Hepatocyte (in vitro differentiated cells): ENCODE measurements at regions not wholly inside any gene's neighbourhood (a gene's known extent, or its start where the extent isn't known, plus 50 kb on each side); places are given as distances from the start of the nearest gene placed in this dataset.

Experiments
- DNase-seq: peaks from one replicate; pipeline ENCODE4 v3.0.0-alpha.2; 2016; ENCODE audit warnings: low spot score
- H2AFZ ChIP-seq: fragments of 200-600 bp; sonication (generic); 2 replicates; pipeline ENCODE4 v1.6.0; 2016; ENCODE audit warnings: antibody characterized with exemption, mild to moderate bottlenecking
- H3K27ac ChIP-seq: fragments of 200-600 bp; sonication (generic); 2 replicates; pipeline ENCODE4 v1.5.1; 2016; ENCODE audit warnings: mild to moderate bottlenecking
- H3K27me3 ChIP-seq: fragments of 200-600 bp; sonication (generic); 2 replicates; pipeline ENCODE4 v1.6.1; 2016
- H3K36me3 ChIP-seq: fragments of 200-600 bp; sonication (generic); replicated peaks from 2 replicates; pipeline ENCODE4 v1.5.1; 2016; ENCODE audit warnings: low read depth; ENCODE audit not compliant: insufficient read depth
- H3K4me1 ChIP-seq: fragments of 200-600 bp; sonication (generic); 2 replicates; pipeline ENCODE4 v1.5.1; 2016; ENCODE audit warnings: mild to moderate bottlenecking, moderate library complexity; ENCODE audit not compliant: insufficient read depth
- H3K4me2 ChIP-seq: fragments of 200-600 bp; sonication (generic); 2 replicates; pipeline ENCODE4 v1.6.0; 2016
- H3K4me3 ChIP-seq: fragments of 200-600 bp; sonication (generic); 2 replicates; pipeline ENCODE4 v1.5.1; 2016; ENCODE audit warnings: mild to moderate bottlenecking
- H3K79me2 ChIP-seq: fragments of 200-600 bp; sonication (generic); 2 replicates; pipeline ENCODE4 v1.6.0; 2017; ENCODE audit warnings: mild to moderate bottlenecking
- H3K9me2 ChIP-seq: fragments of 200-600 bp; sonication (generic); replicated peaks from 2 replicates; pipeline ENCODE4 v1.6.0; 2017; ENCODE audit warnings: mild to moderate bottlenecking; ENCODE audit not compliant: insufficient read depth
- H3K9me3 ChIP-seq: fragments of 200-600 bp; sonication (generic); 2 replicates; pipeline ENCODE4 v1.5.1; 2016; ENCODE audit warnings: low read depth, mild to moderate bottlenecking
- H4K20me1 ChIP-seq: fragments of 200-600 bp; sonication (generic); 2 replicates; pipeline ENCODE4 v1.6.0; 2016; ENCODE audit warnings: mild to moderate bottlenecking; ENCODE audit not compliant: insufficient read depth, poor library complexity, severe bottlenecking
- EZH2 ChIP-seq: fragments of 200-600 bp; sonication (generic); IDR thresholded peaks from 2 replicates; pipeline ENCODE4 v1.6.1; 2016; ENCODE audit warnings: antibody characterized with exemption, mild to moderate bottlenecking, borderline replicate concordance
- EZH2phosphoT487 ChIP-seq: fragments of 200-600 bp; sonication (generic); IDR thresholded peaks from one replicate; pipeline ENCODE4 v1.6.1; 2018; ENCODE audit warnings: antibody characterized with exemption, mild to moderate bottlenecking, low read depth, moderate library complexity; ENCODE audit not compliant: unreplicated experiment, severe bottlenecking
- WGBS: methylation state at CpG from one replicate; pipeline ENCODE4 v1.1.6; 2016; ENCODE audit warnings: low lambda C conversion rate; ENCODE audit errors: missing lambda C conversion rate; 5-methylcytosine and 5-hydroxymethylcytosine counted together
- TF ChIP-seq, protein P1 (sequence below): fragments of 200-600 bp; sonication (generic); IDR thresholded peaks from 2 replicates; pipeline ENCODE4 v1.5.1; 2016; ENCODE audit warnings: antibody characterized with exemption, mild to moderate bottlenecking; ENCODE audit not compliant: poor library complexity

DNA sequence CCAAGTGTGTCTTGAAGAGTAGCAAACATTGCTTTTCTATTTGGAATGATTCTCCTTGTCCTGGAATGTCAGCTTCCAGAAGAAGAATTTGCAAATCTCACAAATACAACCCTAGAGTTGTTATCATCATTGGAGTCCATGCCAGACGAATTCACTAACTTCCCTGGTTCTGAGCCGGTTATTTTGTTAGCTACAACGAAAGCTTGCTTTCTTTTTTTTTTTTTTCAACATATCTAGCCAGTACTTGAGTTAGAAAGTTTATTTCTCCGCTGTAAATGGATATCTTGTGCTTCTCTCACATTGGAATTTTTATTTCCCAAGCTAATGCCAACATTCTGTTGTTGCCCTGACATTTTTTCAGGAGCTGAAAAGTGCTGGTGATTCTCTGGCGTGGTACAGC is 138.1 kb upstream of the POM121L12 start:
- no peak overlapping the region for H2AFZ ChIP-seq
- H3K27ac ChIP-seq: no peak overlapping the region
- H3K4me1 ChIP-seq: no peaks in the 10 kb centered on the region
- H3K4me2 ChIP-seq: no peak overlapping the region
- H3K36me3 ChIP-seq: no peaks in the 10 kb centered on the region
- no peaks in the 10 kb centered on the region for H3K9me2 ChIP-seq
- no peaks in the 10 kb centered on the region for H3K79me2 ChIP-seq
- H3K9me3 ChIP-seq: no peaks in the 10 kb centered on the region
- H3K4me3 ChIP-seq: no peak overlapping the region
- TF ChIP-seq, protein P1, sequence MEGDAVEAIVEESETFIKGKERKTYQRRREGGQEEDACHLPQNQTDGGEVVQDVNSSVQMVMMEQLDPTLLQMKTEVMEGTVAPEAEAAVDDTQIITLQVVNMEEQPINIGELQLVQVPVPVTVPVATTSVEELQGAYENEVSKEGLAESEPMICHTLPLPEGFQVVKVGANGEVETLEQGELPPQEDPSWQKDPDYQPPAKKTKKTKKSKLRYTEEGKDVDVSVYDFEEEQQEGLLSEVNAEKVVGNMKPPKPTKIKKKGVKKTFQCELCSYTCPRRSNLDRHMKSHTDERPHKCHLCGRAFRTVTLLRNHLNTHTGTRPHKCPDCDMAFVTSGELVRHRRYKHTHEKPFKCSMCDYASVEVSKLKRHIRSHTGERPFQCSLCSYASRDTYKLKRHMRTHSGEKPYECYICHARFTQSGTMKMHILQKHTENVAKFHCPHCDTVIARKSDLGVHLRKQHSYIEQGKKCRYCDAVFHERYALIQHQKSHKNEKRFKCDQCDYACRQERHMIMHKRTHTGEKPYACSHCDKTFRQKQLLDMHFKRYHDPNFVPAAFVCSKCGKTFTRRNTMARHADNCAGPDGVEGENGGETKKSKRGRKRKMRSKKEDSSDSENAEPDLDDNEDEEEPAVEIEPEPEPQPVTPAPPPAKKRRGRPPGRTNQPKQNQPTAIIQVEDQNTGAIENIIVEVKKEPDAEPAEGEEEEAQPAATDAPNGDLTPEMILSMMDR: no peak
- TF ChIP-seq EZH2phosphoT487 (no peak), EZH2 (no peak)
- WGBS: 65% methylated on average over 5 of the region's 5 CpGs
- H3K27me3 ChIP-seq: no peaks in the 10 kb centered on the region
- DNase-seq: no peak
- no peaks in the 10 kb centered on the region for H4K20me1 ChIP-seq

- H2AFZ ChIP-seq: no peak overlapping the region
- no peak overlapping the region for H3K4me3 ChIP-seq
- TF ChIP-seq EZH2: no peak
- TF ChIP-seq, protein P1: no peak
- no peak overlapping the region for H3K4me2 ChIP-seq
- WGBS: 65% methylated on average over 2 of the region's 2 CpGs
- no peaks in the 10 kb centered on the region for H3K27me3 ChIP-seq
- H3K27ac ChIP-seq: no peak overlapping the region
- H3K9me3 ChIP-seq: no peaks in the 10 kb centered on the region
- no peaks in the 10 kb centered on the region for H3K79me2 ChIP-seq
- no peaks in the 10 kb centered on the region for H3K36me3 ChIP-seq
- DNase-seq: no peak
- no peaks in the 10 kb centered on the region for H3K4me1 ChIP-seq
- no peaks in the 10 kb centered on the region for H3K9me2 ChIP-seq
- H4K20me1 ChIP-seq: no peaks in the 10 kb centered on the region
Observed at GRCh38 chr7:52877240-52877639, 158.2 kb upstream of the POM121L12 start.

GRCh38 chr7:52876402-52876801 is 159.0 kb upstream of the POM121L12 start:
- no peak for DNase-seq
- Histone ChIP-seq H3K36me3 (no peaks in the 10 kb centered on the region), H2AFZ (no peak overlapping the region), H3K27me3 (no peaks in the 10 kb centered on the region), H3K9me2 (no peaks in the 10 kb centered on the region), H3K27ac (no peak overlapping the region), H3K4me1 (no peaks in the 10 kb centered on the region), H3K4me2 (no peak overlapping the region), H3K9me3 (no peaks in the 10 kb centered on the region), H4K20me1 (no peaks in the 10 kb centered on the region), H3K79me2 (no peaks in the 10 kb centered on the region), H3K4me3 (no peak overlapping the region)
- 87% methylated on average over 3 of the region's 3 CpGs for WGBS
- TF ChIP-seq, protein P1: no peak
- TF ChIP-seq EZH2 (no peak), EZH2phosphoT487 (no peak)

DNA sequence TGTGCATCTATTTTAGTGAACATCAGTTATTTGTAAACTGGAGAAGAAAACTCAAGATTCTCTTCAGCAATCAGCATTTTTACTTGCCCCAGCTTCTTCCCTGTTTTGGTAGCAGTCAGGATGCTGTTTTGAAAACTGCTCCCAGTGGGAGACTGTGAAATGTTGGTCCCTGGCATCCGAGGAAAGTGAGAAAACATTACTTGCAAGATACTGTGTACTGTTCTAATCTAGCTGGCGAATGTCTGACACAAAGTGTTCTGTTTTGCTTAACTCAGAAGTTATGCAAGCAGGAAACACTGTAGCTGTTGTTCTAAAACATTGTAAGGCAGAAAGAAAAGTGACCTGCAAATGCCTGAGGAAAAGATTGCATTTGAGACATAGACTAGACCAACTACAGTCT is 171.8 kb upstream of the POM121L12 start:
- Histone ChIP-seq H3K4me2 (no peak overlapping the region), H4K20me1 (no peaks in the 10 kb centered on the region), H2AFZ (no peak overlapping the region), H3K9me3 (no peaks in the 10 kb centered on the region), H3K4me3 (no peak overlapping the region), H3K36me3 (no peaks in the 10 kb centered on the region), H3K27me3 (no peaks in the 10 kb centered on the region), H3K27ac (no peak overlapping the region), H3K4me1 (no peaks in the 10 kb centered on the region), H3K79me2 (no peaks in the 10 kb centered on the region), H3K9me2 (no peaks in the 10 kb centered on the region)
- TF ChIP-seq, protein P1: no peak
- TF ChIP-seq EZH2phosphoT487 (no peak), EZH2 (no peak)
- 47% methylated on average over 2 of the region's 2 CpGs for WGBS
- peak; percentile 6 for DNase-seq
